ENCODE measurements at regions not wholly inside any gene's neighbourhood (a gene's known extent, or its start where the extent isn't known, plus 50 kb on each side); places are given as distances from the start of the nearest gene placed in this dataset.
"Not testable (repeated sequence)": the region's sequence is repeated elsewhere in the genome, so short reads cannot be mapped to it uniquely, and the experiment has no call there.

DNA sequence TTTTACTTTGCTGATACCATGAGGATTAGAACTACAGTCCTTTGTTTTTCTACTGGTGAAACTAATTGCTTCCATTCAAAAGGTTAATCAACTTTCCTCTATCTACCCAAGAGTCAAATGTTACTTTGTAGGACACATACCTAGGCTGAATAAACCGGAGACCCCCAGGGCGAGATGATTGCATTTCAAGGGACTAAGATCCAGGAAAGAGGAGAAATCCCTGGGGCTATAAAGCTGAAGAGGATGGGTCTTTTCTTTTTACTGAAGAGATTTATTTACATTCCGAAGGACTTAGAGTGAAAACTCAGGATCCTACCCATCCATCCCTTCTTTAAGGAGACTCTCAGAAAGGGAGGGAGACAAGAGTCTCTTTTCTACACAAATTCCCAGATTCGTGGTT lies 331.9 kb downstream of the CDH19 start:
- DNase-seq: no peak

DNA sequence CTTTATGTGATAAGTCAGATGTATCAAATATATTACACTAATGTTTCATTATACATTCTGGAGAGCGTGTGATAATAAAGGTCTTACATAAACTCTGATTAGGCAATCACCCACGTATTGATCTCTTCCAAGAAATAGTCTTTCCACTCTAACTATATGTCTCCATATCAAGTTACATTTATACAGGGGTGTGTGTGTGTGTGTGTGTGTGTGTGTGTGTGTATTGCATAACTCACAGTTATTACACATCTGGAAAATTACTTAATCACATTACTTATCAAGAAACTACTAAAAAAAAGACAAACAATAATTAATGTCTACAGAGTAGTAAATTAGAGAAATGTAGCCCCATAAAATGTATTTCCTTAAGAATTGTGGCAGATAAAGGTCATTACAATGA lies 339.8 kb downstream of the CDH19 start:
- no peak for DNase-seq

GRCh38 chr18:66254121-66254520 lies 349.8 kb downstream of the CDH19 start:
- no peak for DNase-seq

- no peak for DNase-seq
These were observed 351.2 kb downstream of the CDH19 start for GRCh38 chr18:66252703-66253102.

GRCh38 chr18:66235206-66235605 lies 368.7 kb downstream of the CDH19 start:
- no peak for DNase-seq

DNA sequence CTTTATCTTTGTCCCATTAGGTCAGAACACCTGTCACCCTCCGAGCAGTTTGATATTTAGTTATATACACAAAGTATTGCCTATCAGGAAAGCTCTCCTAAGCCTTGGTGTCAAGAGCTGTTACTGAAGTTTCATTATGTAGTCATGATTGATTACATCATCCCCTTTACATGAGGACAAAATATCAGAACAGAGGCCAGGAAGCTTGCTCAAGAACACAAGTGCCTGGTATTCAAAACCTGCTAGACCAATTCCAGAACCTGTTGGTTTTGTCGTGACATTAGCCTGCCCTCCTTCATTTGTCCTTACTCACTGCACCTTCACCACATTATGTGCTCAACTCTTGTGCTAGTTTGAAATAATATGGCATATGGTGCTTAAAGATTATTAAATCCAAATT lies 377.1 kb downstream of the CDH19 start:
- no peak for DNase-seq

- DNase-seq: not testable (repeated sequence)
These were observed 380.6 kb downstream of the CDH19 start for GRCh38 chr18:66223317-66223716.

DNA sequence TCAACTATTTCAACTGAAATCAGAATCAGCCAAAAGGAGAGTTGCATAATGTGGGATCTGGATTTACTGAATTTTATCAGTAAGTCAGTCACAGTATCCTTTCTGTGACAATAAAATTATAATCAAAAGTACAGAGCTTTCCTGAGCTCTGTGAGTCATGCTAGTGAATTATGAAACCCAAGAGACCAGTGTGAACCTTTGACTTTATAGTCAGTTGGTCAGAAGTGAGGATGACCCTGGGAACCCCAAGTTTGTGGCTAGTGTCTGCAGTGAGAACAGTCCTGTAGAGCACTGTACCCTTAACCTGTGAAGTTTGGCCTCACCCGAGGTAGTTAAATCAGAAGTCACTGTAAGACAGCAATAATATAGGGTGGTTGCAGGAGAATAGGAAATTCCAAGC lies 381.7 kb downstream of the CDH19 start:
- no peak for DNase-seq

GRCh38 chr18:66219817-66220216 lies 384.1 kb downstream of the CDH19 start:
- no peak for DNase-seq

DNA sequence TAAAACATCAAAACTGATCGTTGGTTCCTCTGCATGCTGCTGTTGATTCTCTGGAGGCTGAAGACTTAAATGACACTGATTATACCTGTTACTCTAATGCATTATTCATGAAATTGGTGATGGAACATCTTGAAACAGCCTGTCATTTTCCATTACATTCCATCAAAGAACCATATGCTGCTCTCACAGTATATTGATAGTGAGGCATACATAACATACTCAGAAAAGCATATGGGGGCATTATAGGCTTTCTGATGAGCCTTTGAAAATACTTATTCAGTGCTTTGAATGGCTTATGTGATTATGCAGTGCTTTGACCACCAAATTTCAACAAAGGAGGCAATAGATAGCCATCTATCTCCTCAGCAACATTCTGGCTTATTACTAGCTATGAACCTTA lies 392.1 kb downstream of the CDH19 start:
- DNase-seq: peak; percentile 2

GRCh38 chr18:66210875-66211274 lies 393.0 kb downstream of the CDH19 start:
- no peak for DNase-seq

- no peak for DNase-seq
These were observed 394.2 kb downstream of the CDH19 start for GRCh38 chr18:66209656-66210055.

DNA sequence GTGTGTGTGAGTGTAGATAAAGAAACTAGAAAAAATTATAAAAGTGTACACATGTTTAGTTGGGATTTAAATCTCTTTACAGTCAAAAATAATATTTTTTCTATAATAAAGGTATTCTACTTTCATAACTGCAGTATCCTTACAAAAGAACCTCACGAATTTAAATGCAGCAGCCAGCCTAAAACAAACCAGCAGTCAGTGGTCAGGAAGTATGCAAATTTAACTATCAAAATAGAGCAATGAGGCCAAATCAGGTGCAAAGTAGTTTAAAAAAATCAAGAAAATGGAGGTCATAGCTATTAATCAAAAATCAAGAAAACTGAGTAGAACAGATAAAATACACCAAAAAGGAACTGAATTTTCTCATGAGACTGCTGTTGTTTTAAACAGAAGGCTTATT lies 407.1 kb downstream of the CDH19 start:
- no peak for DNase-seq

- DNase-seq: no peak
These were observed 410.0 kb downstream of the CDH19 start for GRCh38 chr18:66193938-66194337.

DNA sequence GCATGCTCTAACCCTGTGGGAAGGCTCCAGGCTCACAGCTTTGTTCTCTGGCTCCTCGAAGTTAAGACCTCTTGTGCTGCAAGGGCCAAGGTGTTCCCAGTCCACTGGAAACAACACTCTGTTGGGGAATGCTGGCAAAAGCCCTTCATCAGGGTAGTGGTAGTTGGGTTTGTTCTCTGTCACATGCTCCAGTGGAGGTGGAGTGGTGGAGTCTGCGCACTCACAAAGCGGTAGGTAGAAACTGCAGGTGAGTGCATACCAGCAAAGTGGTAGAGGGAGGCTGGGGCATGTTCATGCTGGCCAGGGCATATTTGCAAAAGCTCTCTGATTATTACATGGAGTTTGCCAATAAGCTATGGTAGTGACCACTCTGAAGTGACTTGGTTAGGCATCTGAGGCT lies 410.5 kb downstream of the CDH19 start:
- no peak for DNase-seq

DNA sequence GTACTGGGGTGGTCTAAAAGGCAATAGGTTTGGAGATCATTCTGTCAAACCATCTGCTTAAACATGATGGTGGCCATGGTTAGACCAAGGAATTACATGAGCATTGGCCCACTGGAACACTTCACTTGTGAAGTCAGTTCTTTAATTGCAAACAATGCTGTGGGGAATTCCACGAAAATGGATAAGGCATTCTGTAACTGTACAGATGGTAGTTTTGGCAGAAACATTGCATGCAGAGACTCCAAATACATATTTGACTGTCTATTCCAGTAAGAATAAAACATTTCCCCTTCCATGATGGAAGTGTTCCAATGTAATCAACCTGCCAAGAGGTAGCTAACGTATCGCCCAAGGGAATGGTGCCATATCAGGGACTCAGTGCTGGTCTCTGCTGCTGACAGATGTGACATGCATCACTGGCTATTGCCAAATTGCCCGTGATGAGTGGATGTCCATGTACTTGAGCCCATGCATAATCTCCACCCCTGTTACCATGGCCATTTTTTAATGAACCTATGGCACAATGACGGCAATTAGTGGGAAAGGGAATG lies 417.9 kb downstream of the CDH7 start:
- DNase-seq: peak; percentile 76

DNA sequence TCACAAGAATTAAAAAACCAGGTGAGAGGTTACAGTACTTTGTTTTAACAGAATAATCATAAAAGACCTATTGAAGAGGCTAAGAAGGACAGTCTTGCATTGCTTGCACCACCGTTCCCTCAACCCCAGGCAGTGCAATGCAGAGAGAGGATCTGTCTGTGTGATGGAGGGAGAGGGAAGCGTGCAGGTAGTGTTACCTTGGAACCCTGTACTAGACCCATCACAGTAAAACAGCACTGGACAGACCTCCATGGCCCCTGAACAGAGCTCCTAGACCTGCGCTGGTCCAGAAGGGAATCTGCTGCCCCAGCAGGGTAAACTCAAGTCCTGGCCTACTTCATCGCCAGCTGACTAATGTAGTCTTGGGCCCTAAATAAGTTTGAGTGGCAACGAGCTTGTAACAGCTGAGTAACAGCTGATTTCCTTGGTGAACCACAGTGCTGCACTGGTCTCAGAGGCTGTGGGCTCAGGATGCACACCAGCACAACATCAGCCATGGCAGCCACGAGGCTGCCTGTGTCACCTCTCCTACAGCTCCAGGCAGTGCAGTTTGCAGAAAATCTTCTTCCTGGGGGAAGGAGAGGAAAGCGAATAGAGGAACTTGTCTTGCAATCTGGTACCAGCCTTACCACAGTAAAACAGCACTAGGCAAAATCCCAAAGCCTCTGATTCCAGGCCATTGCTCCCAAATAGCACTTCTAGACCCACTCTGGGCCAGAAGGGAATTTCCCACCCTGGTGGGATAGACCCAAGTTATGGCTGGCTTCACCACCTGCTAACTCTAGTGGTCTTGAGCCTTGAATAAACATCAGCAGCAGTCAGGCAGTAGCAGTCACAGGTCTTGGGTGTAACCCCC lies 417.2 kb downstream of the CDH7 start:
- DNase-seq: no peak

DNA sequence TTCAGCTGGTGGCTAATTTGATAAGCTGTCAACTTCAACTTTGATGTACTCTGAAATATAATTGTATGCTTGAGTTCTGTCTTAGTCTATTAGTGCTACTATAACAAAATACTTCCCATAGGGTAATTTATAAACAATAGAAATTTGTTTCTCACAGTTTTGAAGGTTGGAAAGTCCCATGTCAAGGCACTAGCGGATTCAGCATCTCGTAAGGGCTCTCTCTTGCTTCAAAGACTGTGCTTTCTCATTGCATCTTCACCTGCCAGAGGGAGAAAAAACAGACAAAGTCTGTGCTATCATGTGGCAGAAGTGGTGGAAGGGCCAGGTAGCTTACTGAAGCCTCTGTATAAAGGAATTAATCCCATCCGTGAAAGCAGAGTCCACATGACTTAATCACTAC lies 409.2 kb downstream of the CDH7 start:
- no peak for DNase-seq

DNA sequence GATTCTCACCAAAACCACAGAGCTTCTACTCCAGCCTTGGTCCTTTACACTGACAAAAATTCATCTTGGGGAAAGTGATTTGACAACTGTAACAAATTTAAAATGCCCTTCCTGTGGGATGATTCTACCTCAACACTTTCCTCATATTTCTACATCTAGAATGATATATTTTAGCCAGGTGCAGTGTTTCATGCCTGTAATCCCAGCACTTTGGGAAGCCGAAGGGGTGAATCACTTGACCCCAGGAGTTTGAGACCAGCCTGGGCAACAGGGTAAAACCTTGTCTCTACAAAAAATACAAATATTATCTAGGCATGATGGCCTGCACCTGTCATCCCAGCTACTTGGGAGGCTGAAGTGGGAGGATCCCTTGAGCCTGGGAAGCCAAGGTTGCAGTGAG lies 408.6 kb downstream of the CDH7 start:
- DNase-seq: no peak

GRCh38 chr18:66156946-66157687 lies 406.3 kb downstream of the CDH7 start:
- DNase-seq: no peak

DNA sequence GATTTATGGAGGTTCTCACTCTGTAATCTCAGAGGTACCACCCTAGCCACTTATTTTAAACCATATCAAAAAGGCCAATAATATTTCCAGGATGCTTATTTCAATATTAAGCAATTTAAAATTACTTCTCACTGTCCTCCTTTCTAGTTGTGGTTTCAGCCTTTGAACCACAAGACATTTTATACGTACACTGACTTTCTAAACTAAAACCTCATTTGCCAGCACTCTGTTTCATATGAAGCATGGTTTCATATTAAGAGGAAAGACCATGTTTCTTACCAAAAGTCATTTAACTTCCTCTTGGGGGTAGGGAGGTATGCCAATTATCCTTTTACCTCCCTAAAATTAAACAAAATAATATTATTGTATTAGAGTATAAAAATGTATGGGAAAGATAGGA lies 399.8 kb downstream of the CDH7 start:
- no peak for DNase-seq

DNA sequence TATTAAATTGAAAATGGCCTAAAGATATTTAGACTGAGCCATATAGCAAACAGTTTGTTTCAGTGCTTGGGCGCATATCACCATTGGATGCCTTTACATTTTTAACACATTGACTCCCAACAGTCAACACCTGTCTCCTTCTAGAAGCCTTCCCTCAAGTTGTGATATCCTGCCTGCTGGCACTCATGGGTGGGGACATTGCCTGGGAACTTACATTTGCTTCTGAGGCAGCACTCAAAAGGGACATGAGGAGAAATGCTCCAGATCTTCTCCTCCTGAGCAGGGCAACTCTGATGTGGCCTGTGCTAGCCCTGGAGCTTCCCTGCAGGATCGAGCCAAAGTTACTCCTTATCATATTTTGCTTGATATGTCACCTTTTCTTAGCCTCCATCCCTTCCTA lies 392.2 kb downstream of the CDH7 start:
- DNase-seq: no peak

DNA sequence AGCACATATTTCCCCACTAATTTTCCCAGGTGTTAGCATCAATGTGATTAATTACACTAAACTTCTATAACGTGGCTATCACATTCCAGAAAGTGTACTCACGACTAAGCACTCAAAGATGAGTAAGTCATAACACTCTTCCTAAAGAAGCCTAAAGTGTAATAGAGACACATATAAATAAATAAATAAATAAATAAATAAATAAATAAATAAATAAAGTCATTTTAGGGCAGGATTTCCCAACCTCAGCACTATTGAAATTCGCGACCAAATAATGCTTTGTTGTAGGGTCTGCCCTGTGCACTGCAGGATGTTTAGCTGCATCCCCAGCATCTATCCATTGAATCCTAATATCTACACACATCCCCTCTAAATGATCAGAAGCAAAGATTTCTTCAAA lies 390.9 kb downstream of the CDH7 start:
- DNase-seq: no peak

DNA sequence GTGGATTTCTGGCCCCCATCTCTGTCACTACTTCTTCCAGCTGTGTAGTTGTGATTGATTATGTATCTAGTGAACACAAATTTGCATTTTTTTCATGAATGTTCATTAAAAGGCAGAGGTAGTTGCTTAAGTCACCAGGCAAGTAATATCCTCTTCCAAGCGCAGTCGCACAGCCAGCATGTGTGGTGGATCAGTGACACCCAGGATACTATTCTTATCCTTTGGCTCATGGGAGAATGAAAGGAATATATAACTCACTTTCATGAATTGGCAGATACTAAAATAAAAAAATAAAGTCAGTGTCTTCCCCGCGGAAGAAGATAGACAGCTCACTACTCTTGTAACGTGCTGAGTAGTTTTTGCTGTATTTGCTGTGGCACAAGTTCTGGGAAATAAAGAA lies 387.8 kb downstream of the CDH7 start:
- DNase-seq: no peak

Measured in NCI-H1694 (cell line).